MM.1S (cell line): ENCODE measurements at regions not wholly inside any gene's neighbourhood (a gene's known extent, or its start where the extent isn't known, plus 50 kb on each side); places are given as distances from the start of the nearest gene placed in this dataset.

Source experiments
- CTCF ChIP-seq: fragments of 300-600 bp; sonication (generic); IDR thresholded peaks from 2 replicates; pipeline ENCODE4 v1.5.1; 2016; ENCODE audit warnings: antibody characterized with exemption, low read length, mixed read lengths
- EZH2phosphoT487 ChIP-seq: fragments of 300-600 bp; sonication (generic); IDR thresholded peaks from 2 replicates; pipeline ENCODE4 v1.6.1; 2018; ENCODE audit warnings: antibody characterized with exemption, low read length

- TF ChIP-seq CTCF = no peak
- TF ChIP-seq EZH2phosphoT487 = no peak
Measured at GRCh38 chr12:66916189-66916588, 237.3 kb upstream of the GRIP1 start.
